ENCODE measurements at regions not wholly inside any gene's neighbourhood (a gene's known extent, or its start where the extent isn't known, plus 50 kb on each side); places are given as distances from the start of the nearest gene placed in this dataset.

- no TSS peak for BruUV-seq (replicated peaks)
- no peaks in the 10 kb centered on the region for H3K79me2 ChIP-seq (ENCODE audit: insufficient read depth, low read length)
- ATAC-seq, result no peak
- no peak overlapping the region for H3K4me3 ChIP-seq (replicated peaks in 1 of 2; ENCODE audit: low read depth in 1 of 2, low read length in 2 of 2)
- no peak overlapping the region for H3K4me2 ChIP-seq (ENCODE audit: low read length)
- no peak overlapping the region for H3K9ac ChIP-seq (ENCODE audit: low read length)
- TF ChIP-seq, protein P1, sequence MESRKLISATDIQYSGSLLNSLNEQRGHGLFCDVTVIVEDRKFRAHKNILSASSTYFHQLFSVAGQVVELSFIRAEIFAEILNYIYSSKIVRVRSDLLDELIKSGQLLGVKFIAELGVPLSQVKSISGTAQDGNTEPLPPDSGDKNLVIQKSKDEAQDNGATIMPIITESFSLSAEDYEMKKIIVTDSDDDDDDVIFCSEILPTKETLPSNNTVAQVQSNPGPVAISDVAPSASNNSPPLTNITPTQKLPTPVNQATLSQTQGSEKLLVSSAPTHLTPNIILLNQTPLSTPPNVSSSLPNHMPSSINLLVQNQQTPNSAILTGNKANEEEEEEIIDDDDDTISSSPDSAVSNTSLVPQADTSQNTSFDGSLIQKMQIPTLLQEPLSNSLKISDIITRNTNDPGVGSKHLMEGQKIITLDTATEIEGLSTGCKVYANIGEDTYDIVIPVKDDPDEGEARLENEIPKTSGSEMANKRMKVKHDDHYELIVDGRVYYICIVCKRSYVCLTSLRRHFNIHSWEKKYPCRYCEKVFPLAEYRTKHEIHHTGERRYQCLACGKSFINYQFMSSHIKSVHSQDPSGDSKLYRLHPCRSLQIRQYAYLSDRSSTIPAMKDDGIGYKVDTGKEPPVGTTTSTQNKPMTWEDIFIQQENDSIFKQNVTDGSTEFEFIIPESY (IDR thresholded peaks at IDR 0.05; ENCODE audit: extremely low read depth, insufficient replicate concordance, low read length), result no peak
- TF ChIP-seq ZNF274 (IDR thresholded peaks at IDR 0.05; ENCODE audit: low read depth, low read length) (no peak), EGR1 (IDR thresholded peaks at IDR 0.05; ENCODE audit: low read depth) (no peak), FOSL1 (IDR thresholded peaks at IDR 0.05; ENCODE audit: low read depth) (no peak), SP1 (IDR thresholded peaks at IDR 0.05; ENCODE audit: low read depth) (no peak)
- CTCF ChIA-PET, result no interaction called here
- H3K4me1 ChIP-seq (ENCODE audit: control insufficient read depth in 1 of 2, insufficient read depth in 2 of 2, low read length in 2 of 2), result no peaks in the 10 kb centered on the region
- no peaks in the 10 kb centered on the region for H4K20me1 ChIP-seq (ENCODE audit: insufficient read depth)
- no peak overlapping the region for H3K27ac ChIP-seq (ENCODE audit: low read depth, low read length)
- intact Hi-C loops (cut with micrococcal nuclease), result no loop called here
- H3K9me3 ChIP-seq (ENCODE audit: control insufficient read depth in 1 of 2, insufficient read depth in 1 of 2, low read depth in 1 of 2, low read length in 2 of 2), result peaks cover 0 to 3% of the 10 kb centered on the region in 2 experiments; a peak in 1 of 4 replicates
- DNase-seq (ENCODE audit: low read depth, low spot score), result no peak
- no peaks in the 10 kb centered on the region for H3K9me2 ChIP-seq (ENCODE audit: insufficient read depth)
- no peaks in the 10 kb centered on the region for H3K36me3 ChIP-seq (ENCODE audit: control insufficient read depth in 1 of 2, insufficient read depth in 2 of 2, low read length in 2 of 2)
- H2AFZ ChIP-seq (ENCODE audit: low read depth, low read length, poor library complexity, severe bottlenecking), result no peak overlapping the region
- RAD21 ChIA-PET (ENCODE audit: low non-redundant PET in 1 of 2, low total read pairs in 2 of 2, uncharacterized antibody in 2 of 2, unreplicated experiment in 2 of 2), result no interaction called here
- POLR2A ChIA-PET, result no interaction called here
- H3K27me3 ChIP-seq (ENCODE audit: insufficient read depth, low read length), result no peaks in the 10 kb centered on the region; the same call in 1 of the 2 replicates
Observed at GRCh38 chr10:128957221-128957620, 509.8 kb upstream of the MGMT start.

DNA sequence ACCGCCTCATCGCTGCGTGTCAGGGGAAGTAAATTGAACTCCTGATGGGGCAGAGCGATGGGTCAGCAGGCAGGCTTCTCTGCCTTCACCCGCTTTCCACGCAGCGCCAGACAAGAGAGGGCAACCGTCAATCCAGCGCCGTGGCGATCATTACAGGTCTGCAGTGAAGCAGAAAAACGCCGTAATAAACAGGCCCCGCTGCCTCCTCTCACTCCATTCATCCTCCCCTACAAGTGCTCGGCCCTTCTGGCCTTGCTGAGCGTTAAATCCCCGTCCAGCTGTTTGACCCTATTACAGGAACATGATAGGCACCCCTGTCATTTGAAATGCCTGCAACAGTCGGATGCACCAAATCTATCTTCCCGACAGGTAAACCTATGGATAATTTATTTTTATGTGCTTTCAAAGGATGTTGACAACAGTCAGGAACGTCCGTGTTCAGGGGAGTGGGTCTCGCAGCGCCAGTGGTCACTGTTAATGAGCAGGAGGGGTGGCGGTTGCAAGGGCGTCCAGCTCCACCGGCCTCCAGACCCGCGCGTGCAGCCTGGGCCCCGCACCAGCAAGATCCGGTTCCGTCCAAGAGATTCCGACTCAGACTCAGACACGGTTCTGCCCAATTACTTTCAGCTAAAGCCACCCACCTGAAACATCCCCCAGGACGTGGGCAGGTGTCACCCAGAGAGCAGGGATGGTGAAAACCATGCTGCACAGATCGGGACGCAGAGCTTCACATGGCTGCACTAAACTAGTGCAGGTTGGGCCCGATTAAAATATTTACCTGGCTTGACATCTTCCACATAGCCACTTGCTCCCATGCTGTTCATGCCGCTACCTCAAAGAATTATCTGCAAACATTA, 508.0 kb upstream of the MGMT start:
- H3K9me2 ChIP-seq (ENCODE audit: insufficient read depth), result no peaks in the 10 kb centered on the region
- intact Hi-C loops (cut with micrococcal nuclease), result no loop called here
- peaks cover 0 to 3% of the 10 kb centered on the region in 2 experiments; a peak in 1 of 4 replicates for H3K9me3 ChIP-seq (ENCODE audit: control insufficient read depth in 1 of 2, insufficient read depth in 1 of 2, low read depth in 1 of 2, low read length in 2 of 2)
- CTCF ChIA-PET, result no interaction called here
- H4K20me1 ChIP-seq (ENCODE audit: insufficient read depth), result no peaks in the 10 kb centered on the region
- H3K4me2 ChIP-seq (ENCODE audit: low read length), result no peak overlapping the region
- ATAC-seq, result no peak
- no peaks in the 10 kb centered on the region for H3K36me3 ChIP-seq (ENCODE audit: control insufficient read depth in 1 of 2, insufficient read depth in 2 of 2, low read length in 2 of 2)
- no peak overlapping the region for H3K4me3 ChIP-seq (replicated peaks in 1 of 2; ENCODE audit: low read depth in 1 of 2, low read length in 2 of 2)
- H2AFZ ChIP-seq (ENCODE audit: low read depth, low read length, poor library complexity, severe bottlenecking), result no peak overlapping the region
- no peaks in the 10 kb centered on the region for H3K79me2 ChIP-seq (ENCODE audit: insufficient read depth, low read length)
- no peak overlapping the region for H3K9ac ChIP-seq (ENCODE audit: low read length)
- no peak for DNase-seq (ENCODE audit: low read depth, low spot score)
- no peak overlapping the region for H3K27ac ChIP-seq (ENCODE audit: low read depth, low read length)
- POLR2A ChIA-PET, result no interaction called here
- no peaks in the 10 kb centered on the region; the same call in 1 of the 2 replicates for H3K27me3 ChIP-seq (ENCODE audit: insufficient read depth, low read length)
- BruUV-seq (replicated peaks), result no TSS peak
- RAD21 ChIA-PET (ENCODE audit: low non-redundant PET in 1 of 2, low total read pairs in 2 of 2, uncharacterized antibody in 2 of 2, unreplicated experiment in 2 of 2), result no interaction called here
- no peaks in the 10 kb centered on the region for H3K4me1 ChIP-seq (ENCODE audit: control insufficient read depth in 1 of 2, insufficient read depth in 2 of 2, low read length in 2 of 2)
- no peak for TF ChIP-seq EZH2 (IDR thresholded peaks at IDR 0.05)
- no peak for TF ChIP-seq REST (IDR thresholded peaks at IDR 0.05; ENCODE audit: low read depth)
- TF ChIP-seq YY1 (IDR thresholded peaks at IDR 0.05; ENCODE audit: extremely low read depth, insufficient replicate concordance, low read depth, low read length), result no peak
- TF ChIP-seq ELF1 (IDR thresholded peaks at IDR 0.05; ENCODE audit: borderline replicate concordance, low read depth), result no peak
- no peak for TF ChIP-seq FOSL1 (IDR thresholded peaks at IDR 0.05; ENCODE audit: low read depth)
- no peak for TF ChIP-seq MAX (IDR thresholded peaks at IDR 0.05)
- no peak for TF ChIP-seq SIN3A (IDR thresholded peaks at IDR 0.05; ENCODE audit: low read depth)
